GM19395 (cell line): ENCODE measurements at regions not wholly inside any gene's neighbourhood (a gene's known extent, or its start where the extent isn't known, plus 50 kb on each side); places are given as distances from the start of the nearest gene placed in this dataset.

Source experiments
- ATAC-seq: cut with Tn5 transposase; IDR thresholded peaks from one replicate; pipeline ENCODE4 v1.9.1; 2021; ENCODE audit warnings: mild to moderate bottlenecking, moderate library complexity; ENCODE audit not compliant: unreplicated experiment

- peak; percentile 78 for ATAC-seq
Observed at GRCh38 chr6:1482381-1483166, 93.2 kb downstream of the FOXF2 start.

GRCh38 chr6:1485678-1486077 is 96.3 kb downstream of the FOXF2 start:
- no peak for ATAC-seq

GRCh38 chr6:1486387-1486786 is 97.0 kb downstream of the FOXF2 start:
- no peak for ATAC-seq

- ATAC-seq = no peak
Observed at GRCh38 chr6:1487239-1487638, 97.9 kb downstream of the FOXF2 start.

GRCh38 chr6:1491025-1491424 is 101.6 kb downstream of the FOXF2 start:
- ATAC-seq = no peak

GRCh38 chr6:1491591-1492319 is 102.4 kb downstream of the FOXF2 start:
- ATAC-seq = no peak

- no peak for ATAC-seq
Observed at GRCh38 chr6:1494671-1495070, 105.3 kb downstream of the FOXF2 start.

- ATAC-seq = no peak
Observed at GRCh38 chr6:1495344-1495743, 106.0 kb downstream of the FOXF2 start.

- no peak for ATAC-seq
Observed at GRCh38 chr6:1496092-1496491, 106.7 kb downstream of the FOXF2 start.

GRCh38 chr6:1496836-1497760 is 107.7 kb downstream of the FOXF2 start:
- ATAC-seq = no peak

GRCh38 chr6:1497761-1498105 is 108.4 kb downstream of the FOXF2 start:
- no peak for ATAC-seq

GRCh38 chr6:1498491-1499113 is 109.2 kb downstream of the FOXF2 start:
- no peak for ATAC-seq

GRCh38 chr6:1499777-1500176 is 109.9 kb upstream of the FOXC1 start:
- ATAC-seq = no peak

GRCh38 chr6:1500913-1501312 is 108.8 kb upstream of the FOXC1 start:
- ATAC-seq = no peak

- no peak for ATAC-seq
Observed at GRCh38 chr6:1502041-1502440, 107.7 kb upstream of the FOXC1 start.

GRCh38 chr6:1503811-1504210 is 105.9 kb upstream of the FOXC1 start:
- ATAC-seq = no peak

- no peak for ATAC-seq
Observed at GRCh38 chr6:1504465-1504864, 105.2 kb upstream of the FOXC1 start.

GRCh38 chr6:1507251-1507650 is 102.5 kb upstream of the FOXC1 start:
- no peak for ATAC-seq

GRCh38 chr6:1509241-1509640 is 100.5 kb upstream of the FOXC1 start:
- no peak for ATAC-seq

- no peak for ATAC-seq
Observed at GRCh38 chr6:1510239-1510638, 99.5 kb upstream of the FOXC1 start.

- no peak for ATAC-seq
Observed at GRCh38 chr6:1513215-1513780, 96.4 kb upstream of the FOXC1 start.
